HG02973 (cell line): ENCODE measurements at regions not wholly inside any gene's neighbourhood (a gene's known extent, or its start where the extent isn't known, plus 50 kb on each side); places are given as distances from the start of the nearest gene placed in this dataset.
"Not testable (repeated sequence)": the region's sequence is repeated elsewhere in the genome, so short reads cannot be mapped to it uniquely, and the experiment has no call there.

Experiments
- ATAC-seq: cut with Tn5 transposase; IDR thresholded peaks from one replicate; pipeline ENCODE4 v1.9.1; 2021; ENCODE audit warnings: moderate library complexity; ENCODE audit not compliant: unreplicated experiment

GRCh38 chr5:4581289-4581688, 558.8 kb upstream of the ADAMTS16 start:
- ATAC-seq: no peak

- ATAC-seq: no peak
These were observed 555.1 kb upstream of the ADAMTS16 start for GRCh38 chr5:4584982-4585381.

- no peak for ATAC-seq
These were observed 526.7 kb upstream of the ADAMTS16 start for GRCh38 chr5:4613440-4613839.

- ATAC-seq: no peak
These were observed 526.0 kb upstream of the ADAMTS16 start for GRCh38 chr5:4614088-4614487.

GRCh38 chr5:4615369-4615768, 524.8 kb upstream of the ADAMTS16 start:
- not testable (repeated sequence) for ATAC-seq

GRCh38 chr5:4625206-4625896, 514.8 kb upstream of the ADAMTS16 start:
- no peak for ATAC-seq

- ATAC-seq: no peak
These were observed 513.0 kb upstream of the ADAMTS16 start for GRCh38 chr5:4627131-4627530.

- no peak for ATAC-seq
These were observed 512.2 kb upstream of the ADAMTS16 start for GRCh38 chr5:4627929-4628328.

- no peak for ATAC-seq
These were observed 511.3 kb upstream of the ADAMTS16 start for GRCh38 chr5:4628645-4629385.

GRCh38 chr5:4630031-4630430, 510.1 kb upstream of the ADAMTS16 start:
- ATAC-seq: no peak

- no peak for ATAC-seq
These were observed 505.8 kb upstream of the ADAMTS16 start for GRCh38 chr5:4634342-4634741.

GRCh38 chr5:4636378-4636777, 503.8 kb upstream of the ADAMTS16 start:
- ATAC-seq: no peak

- ATAC-seq: no peak
These were observed 500.2 kb upstream of the ADAMTS16 start for GRCh38 chr5:4639946-4640345.

GRCh38 chr5:4640795-4641194, 499.3 kb upstream of the ADAMTS16 start:
- no peak for ATAC-seq

GRCh38 chr5:4642525-4642924, 497.6 kb upstream of the ADAMTS16 start:
- ATAC-seq: no peak

- ATAC-seq: no peak
These were observed 496.9 kb upstream of the ADAMTS16 start for GRCh38 chr5:4643190-4643589.

GRCh38 chr5:4643960-4644359, 496.2 kb upstream of the ADAMTS16 start:
- no peak for ATAC-seq

- no peak for ATAC-seq
These were observed 493.3 kb upstream of the ADAMTS16 start for GRCh38 chr5:4646715-4647375.

GRCh38 chr5:4647955-4648354, 492.2 kb upstream of the ADAMTS16 start:
- no peak for ATAC-seq

- ATAC-seq: no peak
These were observed 488.1 kb upstream of the ADAMTS16 start for GRCh38 chr5:4651806-4652565.

GRCh38 chr5:4653475-4653874, 486.7 kb upstream of the ADAMTS16 start:
- ATAC-seq: no peak
